ENCODE measurements at regions not wholly inside any gene's neighbourhood (a gene's known extent, or its start where the extent isn't known, plus 50 kb on each side); places are given as distances from the start of the nearest gene placed in this dataset.

DNA sequence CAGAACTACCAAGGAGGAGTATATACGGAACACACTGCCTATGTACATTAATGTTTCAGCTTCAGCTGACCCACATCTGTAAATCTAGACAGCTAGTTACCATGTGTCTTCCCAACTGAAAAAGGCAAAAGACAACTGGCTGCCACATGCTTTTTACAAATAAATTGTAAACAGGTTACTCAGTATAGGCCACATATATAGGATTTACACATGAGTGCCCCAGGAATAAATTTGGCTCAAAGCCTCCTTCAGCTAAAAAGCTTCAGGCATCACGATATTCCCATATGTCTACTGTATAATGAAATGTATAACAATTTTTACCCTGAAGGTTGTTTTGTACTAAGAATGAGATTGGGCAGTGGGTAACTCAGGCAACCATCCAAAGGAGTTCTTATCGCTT lies 175.9 kb upstream of the BMP4 start:
- POLR2A ChIA-PET (ENCODE audit: unreplicated experiment), result interaction anchor here (0.5 kb wide), 1 partner anchor 179 kb away, joined by 6 read pairs; no protein-coding TSS in a partner anchor
- Histone ChIP-seq H2BK120ac (ENCODE audit: low read depth, low read length) (no peak overlapping the region), H3K23ac (ENCODE audit: low read depth, low read length) (no peak overlapping the region), H3K56ac (ENCODE audit: extremely low read depth, insufficient read depth, low read length) (no peak overlapping the region), H3K4ac (ENCODE audit: low read depth, low read length) (no peak overlapping the region), H3K9me1 (ENCODE audit: insufficient read depth, low read length) (no peaks in the 10 kb centered on the region), H2AK5ac (ENCODE audit: low read depth, low read length) (no peak overlapping the region), H3K27ac (ENCODE audit: insufficient read depth, low read length) (no peak overlapping the region), H2BK15ac (ENCODE audit: low read depth, low read length) (no peak overlapping the region), H3K9ac (ENCODE audit: low read depth, low read length) (no peak overlapping the region), H4K91ac (ENCODE audit: insufficient read depth, low read depth, low read length) (no peak overlapping the region), H4K20me1 (ENCODE audit: insufficient read depth, low read length) (no peaks in the 10 kb centered on the region), H3K9me3 (ENCODE audit: control insufficient read depth, insufficient read depth, low read length) (no peaks in the 10 kb centered on the region), H2AFZ (replicated peaks; ENCODE audit: low read length, poor library complexity) (no peak overlapping the region), H2BK5ac (ENCODE audit: low read depth, low read length, poor library complexity, severe bottlenecking) (no peak overlapping the region), H3K27me3 (ENCODE audit: control insufficient read depth, insufficient read depth, low read length) (no peaks in the 10 kb centered on the region; the same call in 1 of the 2 replicates), H3K4me1 (ENCODE audit: control insufficient read depth, insufficient read depth, low read length) (no peaks in the 10 kb centered on the region), H4K5ac (ENCODE audit: low read depth, low read length) (no peak overlapping the region), H3K79me1 (ENCODE audit: low read depth in 1 of 2, low read length in 2 of 2) (no peaks in the 10 kb centered on the region), H2AK9ac (replicated peaks; ENCODE audit: low read depth, low read length, poor library complexity) (no peak overlapping the region), H3K4me2 (ENCODE audit: low read depth, low read length) (no peak overlapping the region), H2BK20ac (ENCODE audit: low read depth, low read length) (no peak overlapping the region), H3K14ac (replicated peaks; ENCODE audit: low read depth, low read length) (no peak overlapping the region), H3K4me3 (ENCODE audit: insufficient read depth, low read depth, low read length) (no peak overlapping the region), H3K18ac (ENCODE audit: low read depth, low read length) (no peak overlapping the region), H3K36me3 (ENCODE audit: control insufficient read depth, insufficient read depth, low read length) (no peaks in the 10 kb centered on the region), H4K8ac (ENCODE audit: low read depth in 2 of 2, low read length in 2 of 2) (no peak overlapping the region)
- TF ChIP-seq, protein P1, sequence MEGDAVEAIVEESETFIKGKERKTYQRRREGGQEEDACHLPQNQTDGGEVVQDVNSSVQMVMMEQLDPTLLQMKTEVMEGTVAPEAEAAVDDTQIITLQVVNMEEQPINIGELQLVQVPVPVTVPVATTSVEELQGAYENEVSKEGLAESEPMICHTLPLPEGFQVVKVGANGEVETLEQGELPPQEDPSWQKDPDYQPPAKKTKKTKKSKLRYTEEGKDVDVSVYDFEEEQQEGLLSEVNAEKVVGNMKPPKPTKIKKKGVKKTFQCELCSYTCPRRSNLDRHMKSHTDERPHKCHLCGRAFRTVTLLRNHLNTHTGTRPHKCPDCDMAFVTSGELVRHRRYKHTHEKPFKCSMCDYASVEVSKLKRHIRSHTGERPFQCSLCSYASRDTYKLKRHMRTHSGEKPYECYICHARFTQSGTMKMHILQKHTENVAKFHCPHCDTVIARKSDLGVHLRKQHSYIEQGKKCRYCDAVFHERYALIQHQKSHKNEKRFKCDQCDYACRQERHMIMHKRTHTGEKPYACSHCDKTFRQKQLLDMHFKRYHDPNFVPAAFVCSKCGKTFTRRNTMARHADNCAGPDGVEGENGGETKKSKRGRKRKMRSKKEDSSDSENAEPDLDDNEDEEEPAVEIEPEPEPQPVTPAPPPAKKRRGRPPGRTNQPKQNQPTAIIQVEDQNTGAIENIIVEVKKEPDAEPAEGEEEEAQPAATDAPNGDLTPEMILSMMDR (conservative IDR thresholded peaks at IDR 0.05; ENCODE audit: low read depth, low read length), result no peak
- no peak for TF ChIP-seq MAZ (IDR thresholded peaks at IDR 0.05; ENCODE audit: borderline replicate concordance, low read depth, low read length)
- TF ChIP-seq POLR2A (IDR thresholded peaks at IDR 0.05; ENCODE audit: low read depth, low read length), result no peak
- no peak for TF ChIP-seq ELK1 (IDR thresholded peaks at IDR 0.05; ENCODE audit: borderline replicate concordance, low read depth, low read length)
- no peak for TF ChIP-seq CHD1 (IDR thresholded peaks at IDR 0.05; ENCODE audit: low read depth, low read length)
- no peak for TF ChIP-seq RFX5 (IDR thresholded peaks at IDR 0.05; ENCODE audit: low read depth, low read length)
- no peak for TF ChIP-seq FOS (IDR thresholded peaks at IDR 0.05; ENCODE audit: low read depth, low read length)
- no peak for TF ChIP-seq RAD21 (IDR thresholded peaks at IDR 0.05; ENCODE audit: low read length)
- TF ChIP-seq RCOR1 (IDR thresholded peaks at IDR 0.05; ENCODE audit: insufficient replicate concordance, low read length), result no peak
- TF ChIP-seq NFE2L2 (IDR thresholded peaks at IDR 0.05; ENCODE audit: low read depth, low read length), result no peak
- no peak for TF ChIP-seq MAFK (IDR thresholded peaks at IDR 0.05; ENCODE audit: low read depth, low read length)
- intact Hi-C loops (cut with micrococcal nuclease), result no loop called here
- DNase-seq (no peak), ATAC-seq (ENCODE audit: low read depth) (no peak)
- WGBS, 2 experiments (ENCODE audit: extremely low coverage in 2 of 2, insufficient read length in 1 of 2), result no CpG with 5 or more reads among the region's 3 CpGs
- dilution Hi-C loops (cut with HindIII; ENCODE audit: low sequenced_read_pairs, unreplicated experiment), result no loop called here
- CTCF ChIA-PET, result interaction anchor here (0.8 to 1.2 kb wide), 2 partner anchors 16 to 42 kb away, joined by 3 read pairs; no protein-coding TSS in a partner anchor
- in situ Hi-C loops (cut with MboI; ENCODE audit: low sequenced_read_pairs), result no loop called here
- BruUV-seq (replicated peaks), result no TSS peak
